Stimulated activated naive CD8-positive, alpha-beta T cell treated with anti-CD3 and anti-CD28 coated beads, Interleukin-15, Interleukin-2, amounts not matched to agents 100 U/mL and 50 U/mL, for 24 hours (primary cell): ENCODE measurements at regions not wholly inside any gene's neighbourhood (a gene's known extent, or its start where the extent isn't known, plus 50 kb on each side); places are given as distances from the start of the nearest gene placed in this dataset.
A peak's percentile ranks its signal among the peaks of the same experiment; 100 is the strongest.

Experiments used
- ATAC-seq: fragments of 150-1000 bp; cut with Tn5 transposase; one replicate; pipeline ENCODE4 v1.10.0; 2021
- DNase-seq: peaks from one replicate; pipeline ENCODE4 v3.0.0; 2021

DNA sequence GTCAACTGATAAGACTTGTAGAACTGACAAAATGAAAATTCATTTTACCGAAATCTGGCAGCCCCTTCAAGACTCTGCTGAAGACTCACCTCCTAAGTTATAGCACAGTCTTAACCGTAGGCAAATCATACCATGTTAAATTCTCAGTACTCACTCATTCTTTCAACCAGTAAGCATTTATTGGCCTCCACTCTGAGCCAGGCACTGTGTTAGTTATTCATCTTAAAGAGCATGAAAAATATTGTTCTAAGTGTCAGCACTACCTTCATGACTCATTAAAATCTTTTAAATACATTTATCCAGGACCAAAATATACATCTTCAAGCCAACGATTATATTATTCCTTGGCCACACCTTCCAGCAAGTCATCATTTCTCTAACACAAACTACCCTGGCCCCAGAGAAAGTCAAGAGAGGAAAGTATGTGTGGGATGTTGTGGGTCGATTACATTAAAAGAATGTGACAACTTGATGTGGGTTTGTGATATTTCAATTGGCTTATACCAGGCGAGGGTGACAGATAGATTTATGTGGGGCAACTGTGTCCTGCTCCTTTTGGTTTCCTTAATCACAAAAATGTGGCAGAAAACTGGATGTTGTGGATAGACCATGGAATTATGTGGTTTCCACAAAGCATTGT, 55.0 kb downstream of the TMEM30B start:
- ATAC-seq (peak; percentile 63), DNase-seq (no peak)

DNA sequence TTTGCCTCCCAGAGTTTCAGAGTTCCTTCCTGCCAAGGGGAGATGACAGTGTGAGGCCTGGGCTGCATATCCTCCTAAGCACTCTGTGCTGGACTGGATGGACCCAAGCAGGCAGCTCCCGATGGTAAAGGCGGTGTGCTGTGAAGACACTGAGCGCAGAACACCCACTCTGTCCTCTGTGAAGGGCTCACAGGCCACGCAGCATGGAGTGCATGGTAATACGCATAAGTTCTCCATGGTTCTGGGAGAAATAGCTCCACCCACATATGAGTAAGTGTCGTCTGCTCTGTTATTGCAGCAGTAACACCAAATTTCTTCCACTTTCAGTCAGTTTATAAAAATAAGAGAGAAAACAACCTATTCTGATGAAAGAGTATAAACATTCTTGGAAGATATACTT, 55.8 kb downstream of the TMEM30B start:
- ATAC-seq (no peak), DNase-seq (no peak)

DNA sequence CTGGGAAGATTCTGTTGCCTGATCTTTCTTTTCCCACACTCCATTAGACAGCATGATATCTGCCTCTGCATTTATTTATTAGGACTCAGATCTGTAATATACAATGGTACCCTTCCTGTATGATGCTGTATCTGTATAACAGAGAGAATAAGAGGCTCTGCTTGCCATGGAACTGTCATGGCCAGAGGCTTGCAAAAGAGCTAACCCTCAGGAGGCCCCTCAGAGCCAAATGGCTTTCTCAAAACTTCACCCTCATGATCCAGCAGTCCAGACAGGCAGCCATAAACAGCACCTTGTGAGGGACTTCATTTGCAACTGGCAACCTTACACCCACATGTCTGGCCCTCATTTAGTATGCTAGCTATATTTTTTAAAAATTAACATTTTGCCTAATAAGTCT, 57.6 kb downstream of the TMEM30B start:
- ATAC-seq, result no peak
- no peak for DNase-seq

DNA sequence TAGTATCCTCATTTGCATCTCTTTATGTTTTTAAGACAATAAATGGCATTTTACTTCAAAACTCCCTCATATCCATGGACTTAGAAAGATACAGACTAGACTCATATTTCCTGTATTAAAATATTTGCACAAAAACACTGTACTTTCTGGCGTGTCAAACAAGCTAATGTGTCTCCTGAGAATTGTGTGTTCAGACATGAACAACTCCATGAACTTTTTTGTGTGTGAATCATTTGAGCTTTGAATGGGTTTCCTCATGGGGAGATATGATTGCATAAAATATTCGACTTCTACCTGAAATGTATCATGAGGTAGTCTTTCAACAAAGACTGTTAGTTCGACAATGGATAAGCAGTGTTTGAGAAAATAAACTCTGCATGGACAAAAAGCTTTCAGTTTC, 58.8 kb downstream of the TMEM30B start:
- ATAC-seq, result no peak
- DNase-seq, result no peak

DNA sequence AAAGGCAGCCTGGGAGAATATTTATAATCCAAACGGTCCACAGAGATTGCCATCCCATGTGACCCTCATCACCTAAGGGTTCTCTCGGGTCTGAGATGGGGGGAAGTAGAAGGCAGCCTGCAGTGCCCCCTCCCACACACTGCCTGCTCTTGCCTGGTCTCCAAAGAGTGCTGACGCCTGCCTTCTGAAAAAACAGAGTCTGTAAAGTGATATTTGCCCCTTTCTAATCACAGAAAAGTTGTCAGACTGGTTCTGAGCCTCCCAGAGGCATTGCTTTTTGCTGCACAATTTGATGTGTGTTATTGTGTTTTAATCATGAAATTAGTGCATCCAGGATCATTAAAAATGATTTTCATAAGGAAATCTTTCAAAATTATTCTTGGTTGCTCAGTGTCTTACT, 59.2 kb downstream of the TMEM30B start:
- no peak for ATAC-seq

DNA sequence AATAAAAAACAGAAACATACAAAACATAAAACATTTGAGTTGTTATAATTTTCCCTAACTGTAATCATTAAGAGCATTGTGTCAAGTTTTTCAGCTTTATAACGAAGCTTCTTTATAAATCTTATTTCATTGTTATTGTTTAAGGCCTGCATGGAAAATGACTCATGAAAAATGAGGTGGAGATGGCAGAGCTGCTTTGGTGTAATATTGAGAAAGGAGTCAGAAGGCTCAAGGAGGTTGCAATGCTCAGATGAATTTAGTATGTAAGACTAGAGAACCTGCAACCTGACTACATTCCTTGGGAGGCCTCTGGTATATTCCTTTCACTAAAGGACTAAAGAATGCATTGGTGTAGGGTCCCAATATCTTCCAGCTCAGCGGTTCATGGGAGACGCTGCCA, 61.5 kb downstream of the TMEM30B start:
- no peak for DNase-seq

More for the DNA sequence above, 59.2 kb downstream of the TMEM30B start:
- DNase-seq, result no peak

DNA sequence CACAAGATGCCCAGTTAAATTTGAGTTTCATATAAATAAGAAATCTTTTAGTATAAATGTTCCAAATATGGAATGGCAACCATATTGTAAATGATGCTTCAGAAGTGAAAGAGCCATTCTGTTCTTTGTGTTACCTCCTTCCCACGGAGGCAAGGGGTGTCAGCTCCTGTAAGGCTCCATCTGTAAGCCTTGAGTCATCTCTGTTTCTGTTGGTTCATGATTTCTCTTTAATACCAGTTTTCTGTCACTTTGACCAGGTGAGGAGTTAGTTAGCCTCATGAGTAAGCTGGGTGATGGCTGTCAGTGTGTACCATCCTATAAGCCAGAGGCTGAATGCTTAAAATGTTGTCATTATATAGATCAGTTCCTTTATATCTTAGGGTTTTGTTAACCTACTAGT, 61.9 kb downstream of the TMEM30B start:
- ATAC-seq (peak; percentile 58), DNase-seq (no peak)

More for the DNA sequence above, 61.5 kb downstream of the TMEM30B start:
- ATAC-seq, result no peak

DNA sequence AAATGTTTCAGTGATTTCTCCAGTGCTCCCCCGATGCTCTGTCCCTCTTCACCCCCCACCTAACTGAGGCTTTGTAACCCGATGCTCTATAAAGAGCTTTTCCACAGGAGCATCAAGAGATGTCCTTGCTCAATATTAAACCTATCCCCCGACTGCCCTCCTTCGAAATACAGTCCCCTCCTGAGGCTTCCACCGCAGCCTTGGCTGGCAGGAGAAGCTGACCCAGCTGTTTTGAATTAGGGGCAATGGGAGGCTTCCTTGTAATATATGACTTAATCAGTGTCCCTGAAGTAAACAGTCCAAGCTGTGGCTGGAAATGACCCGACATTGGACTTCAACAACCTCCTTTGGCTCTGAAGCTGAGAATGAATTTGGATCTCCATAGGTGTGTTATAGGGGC, 62.4 kb downstream of the TMEM30B start:
- ATAC-seq (no peak), DNase-seq (no peak)

DNA sequence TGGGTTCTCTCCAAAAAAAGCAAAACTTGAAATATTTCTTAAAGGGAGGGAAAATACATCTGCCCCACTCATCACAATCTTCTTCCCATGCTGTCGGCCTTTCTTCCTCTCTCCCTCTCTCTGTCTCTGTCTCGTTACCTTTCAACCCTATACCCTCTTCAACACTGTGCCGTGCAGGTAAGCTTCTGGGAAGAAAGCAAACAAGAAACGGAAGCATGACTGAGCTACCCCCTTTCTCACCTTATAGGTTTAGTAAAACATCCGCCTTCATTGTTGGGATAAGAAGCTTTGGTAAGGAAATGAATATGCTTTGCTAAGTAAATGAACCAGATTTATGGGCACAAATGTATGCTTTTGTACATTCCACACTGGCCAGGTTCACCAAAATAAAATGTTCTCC, 63.0 kb downstream of the TMEM30B start:
- DNase-seq (no peak), ATAC-seq (no peak)

DNA sequence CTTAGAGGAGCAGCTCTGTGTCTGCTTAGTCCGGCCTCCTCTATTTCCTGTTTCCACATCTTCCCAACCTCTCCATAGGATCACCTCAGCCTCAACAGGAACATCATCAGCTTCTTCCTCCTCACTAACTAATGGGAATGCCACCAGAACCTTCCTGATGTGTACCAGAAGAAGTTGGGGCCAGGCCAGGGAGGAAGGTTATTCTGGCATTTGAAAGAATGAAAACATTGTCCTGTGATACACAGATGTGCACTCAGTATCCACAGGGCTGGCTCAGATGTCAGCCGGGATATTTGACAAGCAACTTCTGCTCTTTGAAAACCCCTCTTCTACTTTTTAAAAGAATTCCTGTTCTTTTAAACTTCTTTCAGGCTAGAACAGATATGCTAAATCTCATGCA, 63.6 kb downstream of the TMEM30B start:
- DNase-seq (no peak), ATAC-seq (no peak)

DNA sequence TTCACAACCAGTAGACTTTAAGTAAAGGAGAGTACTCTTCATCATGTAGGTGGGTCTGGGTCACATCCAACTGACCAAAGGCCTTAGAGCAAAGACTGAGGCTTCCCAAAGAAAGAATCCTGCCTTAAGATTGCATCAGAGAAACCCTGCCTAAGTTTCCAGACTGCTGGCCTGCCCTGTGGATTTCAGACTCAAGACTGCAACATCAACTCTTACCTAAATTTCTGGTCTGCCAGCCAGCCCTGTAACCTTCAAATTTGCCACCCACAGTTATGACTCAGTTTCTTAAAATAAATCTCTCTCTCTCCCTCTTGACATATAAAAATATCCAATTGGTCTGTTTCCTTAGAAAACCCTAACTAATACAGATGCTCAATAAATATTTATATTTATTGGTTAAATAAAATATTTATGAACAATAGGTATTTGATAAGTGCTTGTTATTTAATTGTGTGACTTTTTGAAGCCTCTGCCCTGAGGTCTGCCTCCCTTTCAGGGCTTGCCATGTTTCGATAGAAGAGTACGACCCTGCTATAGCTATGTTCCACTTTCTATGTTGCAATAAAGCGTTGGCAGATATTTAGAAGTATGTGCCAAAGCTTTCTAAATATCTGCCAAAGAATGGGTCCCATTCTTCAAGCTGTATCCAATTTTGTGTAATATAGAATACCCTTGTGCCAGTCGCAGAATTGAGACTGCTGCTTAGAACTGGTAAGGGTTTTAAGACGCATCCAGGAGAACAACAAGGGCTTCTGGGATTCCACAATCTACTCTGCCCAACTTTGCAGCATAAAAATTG, 65.7 kb downstream of the TMEM30B start:
- ATAC-seq, result no peak
- no peak for DNase-seq

DNA sequence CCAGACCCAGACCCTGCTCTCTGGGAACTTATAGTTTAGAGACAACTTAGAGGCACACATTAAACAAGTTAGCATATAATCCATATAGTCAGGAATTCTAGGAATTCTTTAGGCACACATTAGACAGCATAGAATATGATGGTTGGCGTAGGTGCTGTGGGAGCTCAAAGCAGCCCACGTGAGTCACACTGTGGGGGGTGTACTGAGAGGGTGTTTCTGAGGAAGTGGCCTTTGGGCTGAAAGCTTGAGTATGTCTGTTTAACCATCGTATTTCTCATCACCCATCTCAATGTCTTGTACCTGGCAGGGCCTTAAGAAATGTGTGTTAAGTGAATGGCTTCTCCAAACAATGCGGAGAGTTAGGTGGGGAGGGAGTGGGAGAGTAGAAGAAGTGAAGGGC, 67.2 kb downstream of the TMEM30B start:
- ATAC-seq, result peak; percentile 67

DNA sequence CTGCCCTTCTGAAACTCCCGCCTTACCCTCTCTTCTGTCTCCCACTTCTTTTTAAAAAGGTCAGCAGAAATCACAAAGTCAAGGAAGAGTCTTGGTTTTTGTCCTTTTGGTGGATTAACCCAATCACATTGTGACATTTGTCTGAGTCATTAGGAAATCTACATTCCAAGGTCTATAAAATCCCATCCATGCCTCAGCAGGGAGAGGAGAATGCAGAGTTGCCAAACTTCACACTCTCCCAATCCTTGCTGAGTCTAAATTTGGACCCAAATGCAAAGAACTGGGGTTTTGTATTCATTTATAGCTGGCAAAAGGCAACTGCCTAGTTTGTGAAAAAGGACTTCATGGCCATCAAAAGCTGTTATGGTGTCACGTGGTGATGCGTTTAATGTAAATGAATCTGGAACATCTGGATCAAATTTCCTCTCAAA, 67.9 kb downstream of the TMEM30B start:
- no peak for DNase-seq

More for the DNA sequence above, 67.2 kb downstream of the TMEM30B start:
- DNase-seq, result peak; percentile 15

DNA sequence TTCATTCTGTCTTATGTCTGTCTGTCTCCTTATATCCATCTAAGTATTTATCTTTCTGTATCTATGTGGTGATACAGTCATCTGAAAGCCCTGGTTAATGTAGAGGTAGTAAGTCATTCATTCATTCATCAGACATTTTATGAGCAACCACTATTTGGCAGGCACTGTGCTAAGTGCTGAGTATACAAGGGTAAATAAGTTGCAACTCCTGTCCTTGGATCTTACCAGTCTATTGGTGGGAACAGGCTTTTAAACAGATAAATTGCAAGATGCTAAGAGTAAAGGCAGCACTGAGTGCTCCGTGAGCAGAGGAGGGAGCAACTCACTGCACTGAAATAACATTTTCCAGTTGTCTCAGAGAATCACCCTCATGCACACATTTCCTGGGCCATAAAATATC, 68.6 kb downstream of the TMEM30B start:
- ATAC-seq (no peak), DNase-seq (no peak)

More for the DNA sequence above, 67.9 kb downstream of the TMEM30B start:
- ATAC-seq, result no peak

DNA sequence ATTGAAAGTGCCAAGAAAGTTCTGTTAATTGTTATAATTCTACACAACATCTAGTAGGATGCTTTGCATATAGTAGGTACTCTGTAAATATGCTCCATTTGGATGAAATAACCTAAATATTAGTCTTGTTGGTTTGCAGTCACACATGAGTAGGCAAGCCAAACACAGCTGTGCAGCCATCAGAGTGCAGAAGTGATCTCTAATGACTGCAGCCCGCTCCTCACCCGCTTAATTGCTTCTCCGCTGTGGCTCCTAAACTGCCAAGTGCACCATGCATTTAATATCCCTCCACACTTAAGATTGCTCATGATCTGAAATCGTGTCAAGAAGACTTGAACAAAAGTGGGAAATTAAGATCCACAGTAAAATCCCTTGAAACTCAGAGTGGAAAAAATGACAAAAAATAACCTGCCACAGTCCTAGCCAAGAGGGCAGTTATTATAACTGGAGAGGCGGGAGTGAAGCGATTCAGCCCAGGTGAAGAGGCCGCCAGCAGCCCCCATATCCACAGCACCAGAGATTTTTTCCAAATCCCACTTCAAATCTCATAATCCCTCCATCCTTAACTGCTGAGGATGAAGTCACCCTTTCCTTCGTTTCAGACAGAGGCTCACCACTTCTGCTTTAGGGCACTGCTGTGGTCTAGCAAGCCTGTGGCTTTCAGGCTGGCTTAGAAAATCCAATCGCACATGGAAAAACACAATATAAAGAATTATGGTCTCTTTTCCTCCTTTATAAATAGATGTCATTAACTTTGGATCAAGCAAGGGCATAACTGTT, 69.5 kb downstream of the TMEM30B start:
- ATAC-seq (no peak), DNase-seq (no peak)

DNA sequence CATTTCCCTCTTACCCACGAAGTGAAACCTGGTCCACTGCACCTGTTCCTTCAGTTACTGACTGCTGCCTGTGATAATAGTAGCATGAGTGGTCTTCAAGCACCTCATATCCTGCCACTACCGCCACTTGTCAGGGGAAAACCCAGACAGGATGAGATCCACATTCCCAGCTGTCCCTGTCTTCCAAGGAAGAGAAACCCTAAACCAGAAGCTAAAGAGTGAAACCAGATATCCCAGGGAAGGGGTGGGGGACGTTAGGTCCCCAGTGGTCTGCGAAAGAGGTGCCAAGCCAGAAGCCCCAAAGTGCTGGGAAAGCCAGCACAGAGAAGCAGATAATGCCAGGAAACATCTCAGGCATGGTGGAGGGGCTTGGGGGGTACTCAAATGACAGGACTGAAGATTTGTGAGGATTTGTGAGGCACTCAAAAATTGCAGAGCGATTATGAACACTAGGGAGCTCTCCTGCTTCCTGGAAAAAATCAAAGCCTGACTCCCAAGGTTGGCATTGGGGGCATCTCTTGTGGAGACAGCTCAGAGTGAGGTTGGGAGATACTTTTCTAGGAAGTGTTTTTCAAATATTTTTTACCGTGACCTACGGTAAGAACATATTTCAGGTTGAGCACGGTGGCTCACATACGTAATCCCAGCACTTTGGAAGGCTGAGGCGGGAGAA, 77.9 kb downstream of the TMEM30B start:
- DNase-seq (no peak), ATAC-seq (no peak)

DNA sequence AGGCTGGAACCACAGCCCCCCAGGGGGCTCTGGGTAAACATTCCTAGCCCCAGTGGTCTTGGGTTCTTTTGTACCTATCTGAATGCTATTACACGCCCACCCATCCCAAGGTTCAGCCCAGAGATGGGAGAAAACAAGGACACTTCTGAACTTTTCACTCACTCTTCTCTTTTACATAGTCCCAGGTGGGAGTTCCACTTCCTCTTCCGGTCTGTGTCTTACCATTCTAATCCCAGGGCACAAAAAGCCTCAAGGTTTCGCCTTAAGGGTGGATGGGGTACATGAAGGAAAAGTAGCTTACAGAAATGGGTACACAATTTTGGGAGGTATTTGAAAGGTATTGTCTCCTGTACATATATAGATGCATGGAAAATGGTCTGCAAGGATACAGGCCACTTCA, 79.0 kb downstream of the TMEM30B start:
- ATAC-seq (no peak), DNase-seq (no peak)

DNA sequence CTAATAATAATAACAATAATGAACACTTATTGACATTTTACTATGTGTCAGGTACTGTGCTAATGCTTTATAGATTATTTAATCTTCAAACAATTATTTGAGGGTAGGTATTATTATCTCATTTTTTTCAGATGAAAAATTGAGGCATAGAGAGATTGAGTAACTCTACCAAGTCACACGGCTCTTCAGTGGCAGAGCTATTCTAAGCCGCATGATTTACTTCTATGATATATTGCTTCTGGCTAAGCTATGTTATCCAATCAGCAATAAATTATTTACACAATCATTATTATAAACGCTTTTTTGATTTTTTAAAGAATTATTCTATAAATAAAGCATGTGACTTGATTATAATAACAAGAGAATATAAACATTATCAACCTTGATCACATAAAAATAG, 80.0 kb downstream of the TMEM30B start:
- no peak for DNase-seq
- no peak for ATAC-seq

DNA sequence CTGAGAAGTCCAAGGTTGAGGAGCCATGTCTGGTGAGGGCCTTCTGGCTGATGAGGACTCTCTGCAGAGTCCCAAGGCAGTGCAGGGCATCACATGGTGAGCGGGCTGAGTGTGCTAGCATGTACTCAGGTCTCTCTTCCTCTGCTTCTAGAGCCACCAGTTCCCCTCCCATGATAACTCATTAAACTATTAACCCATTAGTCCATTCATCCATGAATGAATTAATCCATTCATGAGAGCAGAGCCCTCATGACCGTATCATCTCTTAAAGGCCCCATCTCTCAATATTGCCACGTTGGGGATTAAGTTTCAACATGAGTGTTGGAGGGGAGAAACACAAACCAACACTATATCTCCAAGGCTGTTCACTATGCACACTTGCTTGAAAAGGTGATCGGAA, 83.7 kb downstream of the TMEM30B start:
- DNase-seq, result no peak
- no peak for ATAC-seq

DNA sequence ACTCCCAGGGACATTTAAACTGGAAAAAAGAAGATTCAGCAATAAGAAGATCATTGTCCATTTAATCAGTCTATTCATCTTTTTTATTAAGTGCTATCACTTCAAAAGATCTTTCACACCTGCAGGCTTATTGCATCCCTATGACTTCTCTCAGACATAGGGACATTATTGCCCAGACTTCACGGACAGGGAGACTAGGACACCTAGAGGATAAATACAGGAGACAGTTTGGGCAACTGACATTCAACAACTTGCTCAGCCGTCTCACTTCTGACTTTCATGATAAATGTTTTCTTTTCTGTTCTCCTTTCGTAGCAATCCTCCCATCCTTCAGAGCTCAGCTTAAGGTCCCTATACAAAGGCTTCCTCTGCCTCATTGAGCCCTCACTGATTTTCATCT, 84.3 kb downstream of the TMEM30B start:
- DNase-seq (no peak), ATAC-seq (no peak)

DNA sequence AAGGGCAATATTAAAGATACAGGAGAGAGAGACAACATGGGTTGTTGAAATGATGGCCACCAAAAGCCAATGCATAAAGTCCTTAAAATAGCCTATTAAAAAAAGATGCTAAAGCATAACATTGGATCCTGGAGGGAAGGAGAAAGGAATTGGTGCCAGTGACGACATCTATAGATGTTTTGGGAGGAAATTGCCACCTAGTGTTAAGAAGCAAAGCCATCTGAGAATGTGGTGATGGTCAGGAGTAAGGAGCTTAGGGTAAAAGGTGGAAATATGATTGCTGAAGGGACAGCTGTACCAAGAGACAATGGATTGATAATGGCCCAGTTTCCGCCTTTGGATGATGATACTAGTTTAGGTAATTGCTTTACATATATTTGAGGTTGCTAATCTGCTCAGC, 85.1 kb downstream of the TMEM30B start:
- no peak for ATAC-seq

DNA sequence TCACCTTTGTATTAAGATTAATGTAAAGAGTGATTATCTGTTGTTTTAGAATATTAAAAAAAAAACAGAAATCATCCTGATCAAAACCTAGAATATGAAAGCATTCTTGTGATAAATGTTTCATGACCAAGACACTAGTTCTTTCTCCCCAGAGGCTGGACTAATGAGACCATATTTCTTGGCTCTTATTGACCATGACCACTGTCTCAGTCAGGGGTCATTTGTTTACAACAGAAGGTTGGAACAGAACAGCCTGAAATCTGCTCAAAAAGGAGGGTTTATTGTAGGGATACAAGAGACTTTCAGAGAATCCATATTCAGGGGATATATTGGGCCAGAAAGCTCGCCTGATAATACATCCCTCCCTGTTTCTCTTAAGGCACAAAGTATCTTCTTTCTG, 87.7 kb downstream of the TMEM30B start:
- no peak for DNase-seq
- ATAC-seq, result no peak

More for the DNA sequence above, 85.1 kb downstream of the TMEM30B start:
- no peak for DNase-seq
